ENCODE measurements at regions not wholly inside any gene's neighbourhood (a gene's known extent, or its start where the extent isn't known, plus 50 kb on each side); places are given as distances from the start of the nearest gene placed in this dataset.

- H3K27ac ChIP-seq = no peak overlapping the region
- no peaks in the 10 kb centered on the region for H3K36me3 ChIP-seq
- no peak for ATAC-seq (ENCODE audit: low FRiP score in 2 of 2)
- H3K9me3 ChIP-seq = no peaks in the 10 kb centered on the region
- 58 to 64% methylated on average over 2 of the region's 2 CpGs for WGBS, 2 donors
- H3K27me3 ChIP-seq = no peaks in the 10 kb centered on the region
- TF ChIP-seq CTCF (IDR thresholded peaks at IDR 0.05) (no peak), POLR2AphosphoS5 (IDR thresholded peaks at IDR 0.05) (no peak), POLR2A (IDR thresholded peaks at IDR 0.05) (no peak), EP300 (IDR thresholded peaks at IDR 0.05) (no peak)
- no peak overlapping the region for H3K4me3 ChIP-seq
- no peak for DNase-seq
- no peaks in the 10 kb centered on the region for H3K4me1 ChIP-seq
Measured at GRCh38 chr3:73708956-73709355, 84.2 kb upstream of the PDZRN3 start.

GRCh38 chr3:73707772-73708171 is 83.0 kb upstream of the PDZRN3 start:
- H3K4me1 ChIP-seq = no peaks in the 10 kb centered on the region
- WGBS, 2 donors = 48 to 59% methylated on average over 2 of the region's 2 CpGs
- no peaks in the 10 kb centered on the region for H3K36me3 ChIP-seq
- no peaks in the 10 kb centered on the region for H3K27me3 ChIP-seq
- no peak overlapping the region for H3K27ac ChIP-seq
- no peak for DNase-seq
- no peak for ATAC-seq (ENCODE audit: low FRiP score in 2 of 2)
- TF ChIP-seq POLR2AphosphoS5 (IDR thresholded peaks at IDR 0.05) (no peak), EP300 (IDR thresholded peaks at IDR 0.05) (no peak), CTCF (IDR thresholded peaks at IDR 0.05) (no peak), POLR2A (IDR thresholded peaks at IDR 0.05) (no peak)
- no peaks in the 10 kb centered on the region for H3K9me3 ChIP-seq
- no peak overlapping the region for H3K4me3 ChIP-seq

GRCh38 chr3:73706771-73707170 is 82.0 kb upstream of the PDZRN3 start:
- ATAC-seq (ENCODE audit: low FRiP score in 2 of 2) (no peak), DNase-seq (no peak)
- Histone ChIP-seq H3K36me3 (no peaks in the 10 kb centered on the region), H3K27me3 (no peaks in the 10 kb centered on the region), H3K27ac (no peak overlapping the region), H3K9me3 (no peaks in the 10 kb centered on the region), H3K4me3 (no peak overlapping the region), H3K4me1 (no peaks in the 10 kb centered on the region)
- WGBS, 2 donors = 60 to 76% methylated on average over 1 of the region's 1 CpG
- no peak for TF ChIP-seq POLR2A (IDR thresholded peaks at IDR 0.05)

GRCh38 chr3:73705792-73706191 is 81.1 kb upstream of the PDZRN3 start:
- DNase-seq = no peak
- Histone ChIP-seq H3K4me3 (no peak overlapping the region), H3K27me3 (no peaks in the 10 kb centered on the region), H3K36me3 (no peaks in the 10 kb centered on the region), H3K27ac (no peak overlapping the region), H3K9me3 (no peaks in the 10 kb centered on the region), H3K4me1 (no peaks in the 10 kb centered on the region)
- WGBS, 2 donors = 62 to 64% methylated on average over 1 of the region's 1 CpG
- TF ChIP-seq POLR2AphosphoS5 (IDR thresholded peaks at IDR 0.05) (no peak), POLR2A (IDR thresholded peaks at IDR 0.05) (no peak), EP300 (IDR thresholded peaks at IDR 0.05) (no peak), CTCF (IDR thresholded peaks at IDR 0.05) (no peak)
- no peak for ATAC-seq (ENCODE audit: low FRiP score in 2 of 2)

- DNase-seq (no peak), ATAC-seq (ENCODE audit: low FRiP score in 2 of 2) (no peak)
- Histone ChIP-seq H3K27ac (no peak overlapping the region), H3K36me3 (no peaks in the 10 kb centered on the region), H3K27me3 (no peaks in the 10 kb centered on the region), H3K4me3 (no peak overlapping the region), H3K4me1 (no peaks in the 10 kb centered on the region), H3K9me3 (no peaks in the 10 kb centered on the region)
- no peak for TF ChIP-seq CTCF (IDR thresholded peaks at IDR 0.05)
- no peak for TF ChIP-seq POLR2A (IDR thresholded peaks at IDR 0.05)
Measured at GRCh38 chr3:73699327-73699726, 74.6 kb upstream of the PDZRN3 start.

Measured in upper lobe of left lung (tissue), 6 donors.